ENCODE measurements at regions not wholly inside any gene's neighbourhood (a gene's known extent, or its start where the extent isn't known, plus 50 kb on each side); places are given as distances from the start of the nearest gene placed in this dataset.

DNA sequence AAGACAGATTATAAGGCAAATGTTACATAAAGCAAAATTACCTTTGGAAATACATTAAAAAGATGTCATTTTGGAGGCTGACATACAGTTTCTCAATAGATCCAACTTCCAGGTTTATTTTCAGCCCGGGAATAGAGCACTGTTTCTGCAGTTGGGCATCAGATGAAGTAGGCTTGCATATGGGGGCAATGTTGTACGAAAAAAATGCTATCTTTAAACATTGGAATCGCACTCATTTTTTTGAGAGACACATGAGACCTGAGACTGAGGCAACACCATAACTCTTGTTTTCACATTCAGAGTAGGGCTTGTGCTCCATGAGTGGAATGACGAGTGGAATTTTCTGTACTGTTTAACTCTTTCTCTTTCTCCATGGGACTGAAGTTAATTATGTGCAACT lies 122.4 kb upstream of the ZRANB2 start:
- Mint-ChIP-seq H3K4me1 (no peaks in the 10 kb centered on the region), H3K4me3 (no peak overlapping the region), H3K36me3 (no peaks in the 10 kb centered on the region), H3K9me3 (no peaks in the 10 kb centered on the region), H3K27ac (no peak overlapping the region), H3K27me3 (peaks cover 0 to 3% (median 0%) of the 10 kb centered on the region in 5 donors)
- no peak for ATAC-seq
- POLR2A ChIA-PET, result no interaction called here
- no peak for DNase-seq

DNA sequence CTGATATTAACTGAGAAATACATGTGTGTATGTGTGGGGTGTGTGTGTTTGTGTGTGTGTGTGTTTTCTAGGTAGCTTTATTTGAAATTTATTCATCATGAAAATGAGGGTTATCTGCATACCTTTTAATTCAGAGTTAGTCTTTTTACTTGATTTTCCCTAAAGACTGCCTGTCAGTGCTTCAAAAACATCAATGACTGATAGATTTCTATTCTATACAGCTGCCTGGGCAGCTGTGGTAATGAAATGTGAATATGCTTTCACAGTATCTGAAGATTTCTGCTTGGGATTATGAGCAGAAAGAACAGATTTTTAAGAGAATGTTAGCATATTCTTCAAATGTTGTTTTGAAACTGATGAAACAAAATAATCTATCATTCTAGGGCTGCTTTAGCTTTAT lies 119.7 kb upstream of the ZRANB2 start:
- Mint-ChIP-seq H3K4me1 (no peaks in the 10 kb centered on the region), H3K27ac (no peak overlapping the region), H3K27me3 (peaks cover 0 to 3% (median 0%) of the 10 kb centered on the region in 5 donors), H3K9me3 (peaks cover 0 to 3% (median 0%) of the 10 kb centered on the region in 9 donors), H3K36me3 (no peaks in the 10 kb centered on the region), H3K4me3 (no peak overlapping the region)
- no peak for DNase-seq
- POLR2A ChIA-PET, result no interaction called here
- ATAC-seq, result no peak

DNA sequence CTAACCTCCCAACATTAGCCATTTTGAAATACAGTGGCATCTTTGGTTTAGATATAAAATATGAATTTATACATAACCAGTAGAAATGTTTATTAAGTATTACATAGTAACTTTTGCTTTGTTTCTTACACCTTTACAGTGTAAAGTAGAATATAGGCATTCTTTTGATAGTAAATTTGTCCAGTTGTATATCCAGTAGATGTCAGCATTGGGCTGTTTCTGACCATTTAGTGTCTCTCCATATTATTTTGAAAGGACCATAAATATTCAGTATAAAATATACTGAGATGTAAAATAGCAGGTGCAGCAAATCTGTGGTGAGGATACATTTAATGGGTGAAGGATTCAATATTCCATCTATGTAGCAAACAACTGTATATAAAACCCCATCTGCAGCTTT lies 115.8 kb upstream of the ZRANB2 start:
- POLR2A ChIA-PET, result no interaction called here
- ATAC-seq (no peak), DNase-seq (no peak)
- no peaks in the 10 kb centered on the region for H3K36me3 Mint-ChIP-seq
- H3K27me3 Mint-ChIP-seq, result peaks cover 0 to 3% (median 0%) of the 10 kb centered on the region in 5 donors
- peaks cover 0 to 3% (median 0%) of the 10 kb centered on the region in 9 donors for H3K9me3 Mint-ChIP-seq
- H3K4me1 Mint-ChIP-seq, result no peaks in the 10 kb centered on the region
- no peak overlapping the region for H3K27ac Mint-ChIP-seq
- H3K4me3 Mint-ChIP-seq, result no peak overlapping the region

DNA sequence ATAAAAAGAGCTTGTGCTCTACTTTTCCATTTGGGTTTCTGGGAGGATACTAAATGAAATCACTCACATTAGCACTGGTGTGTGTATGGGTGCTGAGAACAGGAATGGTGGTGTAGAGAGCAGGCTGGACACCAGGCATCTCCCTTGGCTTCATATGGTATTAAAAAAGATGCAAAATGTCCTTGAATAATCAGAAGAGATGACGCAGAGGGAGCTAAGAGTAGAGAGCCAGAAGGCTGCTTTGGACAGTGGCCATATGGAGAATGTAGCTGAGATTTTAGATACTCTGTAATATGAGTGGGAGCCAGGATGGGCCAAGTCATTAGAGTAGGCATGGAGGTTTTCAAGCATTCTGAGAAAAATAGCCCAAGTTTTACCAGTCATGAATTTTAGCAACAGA lies 112.3 kb upstream of the ZRANB2 start:
- H3K9me3 Mint-ChIP-seq, result peaks cover 0 to 12% (median 4%) of the 10 kb centered on the region in 9 donors
- no peak overlapping the region for H3K4me3 Mint-ChIP-seq
- no peaks in the 10 kb centered on the region for H3K4me1 Mint-ChIP-seq
- POLR2A ChIA-PET, result no interaction called here
- no peak for DNase-seq
- no peak overlapping the region for H3K27ac Mint-ChIP-seq
- no peaks in the 10 kb centered on the region for H3K27me3 Mint-ChIP-seq
- H3K36me3 Mint-ChIP-seq, result no peaks in the 10 kb centered on the region
- no peak for ATAC-seq

DNA sequence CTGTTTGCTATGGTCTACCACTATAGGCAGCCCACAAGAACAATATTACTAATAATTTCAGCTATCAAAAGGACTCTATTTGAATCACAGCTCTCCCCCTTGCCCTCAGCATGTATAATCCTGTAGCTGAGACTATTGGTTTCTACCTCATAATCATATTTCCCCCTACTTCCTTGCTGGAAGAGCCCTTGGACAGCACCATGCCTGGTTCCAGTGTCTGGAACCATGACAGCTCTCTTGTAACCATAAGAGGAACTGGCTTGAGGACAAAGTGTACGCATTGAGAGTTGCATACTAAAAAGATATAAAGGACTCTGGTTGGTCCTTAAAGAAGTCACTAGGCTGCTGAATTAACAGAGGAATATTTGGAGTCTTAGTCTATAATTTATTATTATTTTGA lies 110.7 kb upstream of the ZRANB2 start:
- Mint-ChIP-seq H3K36me3 (no peaks in the 10 kb centered on the region), H3K4me3 (no peak overlapping the region), H3K27ac (no peak overlapping the region), H3K27me3 (no peaks in the 10 kb centered on the region), H3K9me3 (peaks cover 0 to 13% (median 5%) of the 10 kb centered on the region in 9 donors), H3K4me1 (no peaks in the 10 kb centered on the region)
- POLR2A ChIA-PET, result no interaction called here
- ATAC-seq (no peak), DNase-seq (no peak)

DNA sequence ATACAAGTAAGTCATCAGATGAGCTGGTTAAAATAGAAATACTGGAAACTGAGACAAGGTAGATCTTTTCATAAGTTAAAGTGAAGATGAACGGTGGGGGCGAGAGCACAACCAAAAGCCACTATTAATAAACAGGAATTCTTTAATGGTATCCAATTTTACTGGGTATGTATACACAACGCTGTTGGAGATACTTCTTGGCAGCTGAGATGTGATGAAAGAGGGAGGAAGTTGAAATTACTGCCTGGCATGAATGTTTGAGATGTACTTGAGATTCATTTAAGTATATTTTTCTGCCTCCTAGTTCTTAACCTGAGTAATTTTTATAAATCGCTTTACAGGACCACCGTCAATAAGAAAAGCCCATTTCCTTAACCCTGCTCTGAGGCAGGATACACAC lies 110.0 kb upstream of the ZRANB2 start:
- H3K27ac Mint-ChIP-seq, result no peak overlapping the region
- no peak overlapping the region for H3K4me3 Mint-ChIP-seq
- H3K4me1 Mint-ChIP-seq, result no peaks in the 10 kb centered on the region
- peaks cover 0 to 14% (median 5%) of the 10 kb centered on the region in 9 donors for H3K9me3 Mint-ChIP-seq
- no peaks in the 10 kb centered on the region for H3K27me3 Mint-ChIP-seq
- ATAC-seq (no peak), DNase-seq (no peak)
- POLR2A ChIA-PET, result no interaction called here
- no peaks in the 10 kb centered on the region for H3K36me3 Mint-ChIP-seq

DNA sequence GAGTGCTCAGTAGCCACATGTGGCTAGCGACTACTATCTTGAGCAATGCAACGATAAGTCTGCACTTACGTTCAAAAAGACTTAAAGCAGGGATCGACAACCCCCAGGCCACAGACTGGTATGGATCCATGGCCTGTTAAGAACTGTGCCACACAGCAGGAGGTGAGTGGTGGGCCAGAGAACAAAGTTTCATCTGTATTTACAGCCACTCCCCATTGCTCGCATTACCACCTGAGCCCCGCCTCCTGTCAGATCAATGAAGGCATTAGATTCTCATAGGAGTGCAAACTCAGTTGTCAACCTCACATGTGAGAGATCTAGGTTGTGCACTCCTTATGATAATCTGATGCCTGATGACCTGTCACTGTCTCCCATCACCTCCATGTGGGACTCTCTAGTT lies 103.6 kb upstream of the ZRANB2 start:
- ATAC-seq (no peak), DNase-seq (no peak)
- H3K27me3 Mint-ChIP-seq, result peaks cover 0 to 2% (median 0%) of the 10 kb centered on the region in 5 donors
- no peaks in the 10 kb centered on the region for H3K36me3 Mint-ChIP-seq
- H3K9me3 Mint-ChIP-seq, result peaks cover 0 to 34% (median 3%) of the 10 kb centered on the region in 9 donors
- POLR2A ChIA-PET, result no interaction called here
- no peaks in the 10 kb centered on the region for H3K4me1 Mint-ChIP-seq
- H3K27ac Mint-ChIP-seq, result no peak overlapping the region
- H3K4me3 Mint-ChIP-seq, result no peak overlapping the region

DNA sequence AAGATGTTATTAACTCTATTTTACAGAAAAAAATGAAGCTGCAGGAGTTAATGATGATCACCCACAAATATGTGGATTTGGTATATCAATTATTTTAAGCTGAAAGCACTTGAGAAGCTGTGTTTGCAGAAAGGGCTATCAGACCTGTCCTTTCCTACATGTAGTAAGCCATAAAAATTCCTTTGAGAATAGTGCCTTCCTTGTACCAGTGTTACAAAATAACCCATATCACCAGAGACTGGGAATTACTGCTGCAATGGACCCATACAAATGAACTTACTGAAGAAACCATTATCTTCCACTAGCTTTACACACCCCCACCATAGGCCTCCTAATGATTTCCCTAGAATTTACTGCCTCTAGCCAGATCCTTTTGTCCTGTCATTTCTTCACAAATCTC lies 99.2 kb upstream of the ZRANB2 start:
- peaks cover 0 to 24% (median 4%) of the 10 kb centered on the region in 9 donors for H3K9me3 Mint-ChIP-seq

DNA sequence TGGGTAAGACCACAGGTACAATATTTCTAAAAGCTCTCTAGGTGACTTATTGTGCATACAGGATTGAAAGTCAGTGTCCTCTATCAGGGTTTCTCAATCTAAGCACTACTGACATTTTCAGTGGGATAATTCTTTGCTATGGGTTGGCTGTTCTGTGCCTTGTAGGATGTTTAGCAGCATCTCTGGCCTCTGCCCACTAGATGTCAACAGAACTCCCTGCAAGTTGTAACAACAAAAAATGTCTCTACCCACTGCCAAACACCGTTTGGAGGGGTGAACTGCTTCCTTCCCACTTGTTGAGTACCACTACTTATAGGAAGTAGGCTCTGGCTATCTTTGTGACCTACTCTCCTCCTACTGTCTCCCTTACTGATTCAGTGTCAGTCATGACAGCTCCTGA lies 90.1 kb upstream of the ZRANB2 start:
- DNase-seq (no peak), ATAC-seq (no peak)
- Mint-ChIP-seq H3K27ac (no peak overlapping the region), H3K27me3 (peaks cover 0 to 13% (median 0%) of the 10 kb centered on the region in 5 donors), H3K36me3 (no peaks in the 10 kb centered on the region), H3K9me3 (peaks cover 0 to 18% (median 3%) of the 10 kb centered on the region in 9 donors), H3K4me1 (no peaks in the 10 kb centered on the region), H3K4me3 (no peak overlapping the region)
- POLR2A ChIA-PET, result no interaction called here

More for the DNA sequence above, 99.2 kb upstream of the ZRANB2 start:
- Mint-ChIP-seq H3K27ac (no peak overlapping the region), H3K27me3 (peaks cover 0 to 2% (median 0%) of the 10 kb centered on the region in 5 donors), H3K4me1 (no peaks in the 10 kb centered on the region), H3K36me3 (peaks cover 0 to 4% (median 0%) of the 10 kb centered on the region in 3 donors), H3K4me3 (no peak overlapping the region)
- ATAC-seq (no peak), DNase-seq (no peak)
- POLR2A ChIA-PET, result no interaction called here

DNA sequence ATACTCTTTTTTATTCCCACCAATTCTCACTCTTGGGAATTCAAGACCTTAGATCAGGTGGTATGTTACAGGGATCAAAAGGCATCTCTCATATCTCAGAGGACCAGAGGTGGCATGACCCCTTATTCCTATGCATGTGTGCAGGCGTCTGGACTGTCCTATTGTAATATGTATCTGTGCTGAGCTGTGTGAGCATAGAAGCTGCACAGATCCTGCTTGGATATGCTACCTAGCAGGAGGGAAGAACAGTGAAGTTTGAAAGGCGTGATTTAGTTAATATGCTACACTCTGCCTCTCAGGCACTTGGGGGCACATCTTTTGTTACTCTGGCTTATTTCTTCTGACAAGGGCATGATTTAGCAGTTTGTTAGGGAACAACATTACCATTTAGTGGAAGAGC lies 86.7 kb upstream of the ZRANB2 start:
- Mint-ChIP-seq H3K27me3 (peaks cover 0 to 9% (median 0%) of the 10 kb centered on the region in 5 donors), H3K36me3 (no peaks in the 10 kb centered on the region), H3K9me3 (peaks cover 0 to 4% (median 0%) of the 10 kb centered on the region in 9 donors), H3K4me3 (no peak overlapping the region), H3K27ac (no peak overlapping the region), H3K4me1 (no peaks in the 10 kb centered on the region)
- ATAC-seq, result no peak
- POLR2A ChIA-PET, result no interaction called here
- no peak for DNase-seq

DNA sequence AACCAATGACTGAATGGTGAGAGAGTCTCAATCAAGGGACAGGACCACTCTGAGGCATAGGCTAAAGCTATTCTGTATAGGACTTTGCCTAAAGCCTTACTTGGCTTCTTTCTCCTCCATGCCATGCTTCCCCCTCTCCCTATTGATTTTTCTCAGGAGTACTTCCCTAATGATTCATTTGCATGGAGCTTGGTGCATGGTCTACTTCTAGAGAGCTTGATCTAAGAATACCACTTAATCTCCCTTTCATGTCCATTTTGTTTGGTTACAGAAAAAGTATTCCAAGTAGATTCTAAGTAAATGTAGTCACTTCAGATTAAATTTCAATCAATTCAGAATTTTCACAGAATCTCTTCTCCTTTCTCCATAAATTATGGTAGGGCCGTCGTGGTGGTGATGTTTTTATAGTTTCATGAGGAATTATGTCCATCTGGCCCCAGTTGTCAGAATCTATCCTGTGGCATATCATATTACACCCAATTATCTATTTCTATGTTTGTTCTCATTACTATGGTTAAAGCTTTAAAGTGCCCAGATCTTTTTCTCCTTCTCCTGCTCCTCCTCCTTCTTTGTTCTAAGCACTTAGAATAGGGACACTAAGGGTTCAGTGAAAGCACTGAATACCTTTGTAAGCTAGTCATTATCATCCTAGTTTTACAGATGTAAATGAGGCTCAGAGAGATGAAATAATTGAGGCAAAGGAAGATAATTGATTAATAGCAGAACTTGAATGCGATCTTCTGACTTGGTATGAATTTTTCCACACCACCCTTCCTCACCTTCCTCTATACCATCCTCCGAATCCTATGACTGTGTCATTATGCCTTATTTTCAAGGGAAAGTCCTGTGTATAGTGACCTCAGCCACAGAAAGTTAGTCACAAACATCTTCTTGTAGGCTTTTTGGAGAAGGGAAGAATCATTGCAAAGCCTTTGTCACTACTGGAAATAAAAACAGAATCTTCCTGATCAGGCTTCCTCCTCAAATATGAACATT lies 85.6 kb upstream of the ZRANB2 start:
- POLR2A ChIA-PET, result no interaction called here
- no peak for DNase-seq
- H3K4me1 Mint-ChIP-seq, result no peaks in the 10 kb centered on the region
- peaks cover 0 to 4% (median 0%) of the 10 kb centered on the region in 9 donors for H3K9me3 Mint-ChIP-seq
- no peak for ATAC-seq
- H3K36me3 Mint-ChIP-seq, result no peaks in the 10 kb centered on the region
- H3K4me3 Mint-ChIP-seq, result no peak overlapping the region
- H3K27ac Mint-ChIP-seq, result no peak overlapping the region
- H3K27me3 Mint-ChIP-seq, result peaks cover 0 to 9% (median 0%) of the 10 kb centered on the region in 5 donors

DNA sequence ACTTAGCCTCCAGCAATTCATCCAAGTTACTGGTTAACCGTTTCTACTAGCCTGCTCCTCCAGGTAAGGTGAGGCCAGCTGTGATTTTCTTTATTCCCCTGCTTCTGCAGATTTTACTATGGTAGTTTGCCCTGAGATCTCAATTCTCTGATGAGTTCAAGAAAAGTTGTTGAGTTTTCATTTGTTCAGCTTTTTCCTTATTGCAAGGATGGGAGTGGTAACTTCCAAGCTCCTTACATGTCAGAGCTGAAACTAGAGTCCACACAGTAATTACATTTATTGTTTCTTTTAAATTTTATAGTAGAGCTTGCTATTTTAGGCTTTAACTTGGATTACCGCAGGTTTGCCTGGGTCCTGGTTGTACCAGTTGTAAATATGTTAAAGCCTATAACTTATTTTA lies 76.9 kb upstream of the ZRANB2 start:
- Mint-ChIP-seq H3K9me3 (peaks cover 0 to 28% (median 10%) of the 10 kb centered on the region in 9 donors), H3K27me3 (peaks cover 0 to 3% (median 0%) of the 10 kb centered on the region in 5 donors), H3K4me1 (no peaks in the 10 kb centered on the region), H3K27ac (no peak overlapping the region), H3K36me3 (peaks cover 0 to 8% (median 2%) of the 10 kb centered on the region in 3 donors), H3K4me3 (no peak overlapping the region)
- DNase-seq, result no peak
- ATAC-seq, result no peak
- POLR2A ChIA-PET, result no interaction called here

DNA sequence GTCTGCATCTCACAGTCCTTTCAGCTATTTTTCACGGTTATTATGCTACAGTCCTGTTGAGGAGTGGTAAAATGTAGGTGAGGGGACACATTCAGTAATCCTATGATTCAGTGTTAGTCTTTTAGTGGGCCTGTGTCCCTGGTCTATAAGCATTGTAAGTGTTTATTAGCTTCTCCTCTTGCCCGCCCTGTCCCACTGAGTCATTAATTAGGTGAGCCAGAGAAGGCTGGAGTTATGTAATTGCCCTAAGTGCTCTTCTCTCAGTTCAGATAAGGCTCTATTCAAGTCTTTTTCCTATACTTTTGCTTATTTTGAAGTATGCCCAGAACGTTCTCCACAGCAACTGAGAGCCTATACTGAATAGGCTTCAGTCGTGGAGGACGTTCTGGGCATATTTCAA lies 76.3 kb upstream of the ZRANB2 start:
- DNase-seq (no peak), ATAC-seq (no peak)
- no peaks in the 10 kb centered on the region for H3K4me1 Mint-ChIP-seq
- H3K9me3 Mint-ChIP-seq, result peaks cover 0 to 31% (median 14%) of the 10 kb centered on the region in 9 donors
- H3K36me3 Mint-ChIP-seq, result peaks cover 0 to 9% (median 2%) of the 10 kb centered on the region in 3 donors
- no peak overlapping the region for H3K27ac Mint-ChIP-seq
- POLR2A ChIA-PET, result no interaction called here
- no peak overlapping the region for H3K4me3 Mint-ChIP-seq
- H3K27me3 Mint-ChIP-seq, result peaks cover 0 to 3% (median 0%) of the 10 kb centered on the region in 5 donors

Data from naive thymus-derived CD8-positive, alpha-beta T cell (primary cell).